Small intestine (tissue), 7 donors: ENCODE measurements at regions not wholly inside any gene's neighbourhood (a gene's known extent, or its start where the extent isn't known, plus 50 kb on each side); places are given as distances from the start of the nearest gene placed in this dataset.

Experiments used
- DNase-seq, 2 donors: peaks; one replicate each; pipeline versions ENCODE4 v3.0.0 to v3.0.0-alpha.2; 2013
- FAIRE-seq: peaks from 2 replicates; lab custom pipeline; 2012; peaks lifted over from hg19 to GRCh38; lab: Jason Lieb, UNC
- H3K27ac ChIP-seq, 3 donors: one replicate each; pipeline ENCODE4 v1.5.1; 2013; ENCODE audit warnings: low read length in 2 of 3, mild to moderate bottlenecking in 2 of 3, control low read depth in 1 of 3, inconsistent platforms in 1 of 3, low read depth in 1 of 3, moderate library complexity in 1 of 3
- H3K27me3 ChIP-seq, 3 donors: one replicate each; pipeline ENCODE4 v1.6.1; 2013; ENCODE audit warnings: low read length in 3 of 3, inconsistent platforms in 1 of 3; ENCODE audit not compliant: control insufficient read depth in 3 of 3, insufficient read depth in 3 of 3
- H3K36me3 ChIP-seq, 3 donors: one replicate each; pipeline ENCODE4 v1.6.1; 2013; ENCODE audit warnings: low read length in 3 of 3, inconsistent platforms in 1 of 3, low read depth in 1 of 3, mild to moderate bottlenecking in 1 of 3, moderate library complexity in 1 of 3; ENCODE audit not compliant: control insufficient read depth in 3 of 3, insufficient read depth in 2 of 3
- H3K4me1 ChIP-seq, 3 donors: one replicate each; pipeline ENCODE4 v1.6.1; 2013; ENCODE audit warnings: low read length in 2 of 3, inconsistent platforms in 1 of 3, low read depth in 1 of 3, mild to moderate bottlenecking in 1 of 3, moderate library complexity in 1 of 3; ENCODE audit not compliant: control insufficient read depth in 3 of 3, insufficient read depth in 2 of 3
- H3K4me3 ChIP-seq, 3 donors: one replicate each; pipeline ENCODE4 v1.5.1; 2013; ENCODE audit warnings: low read length in 3 of 3, control low read depth in 1 of 3, inconsistent platforms in 1 of 3, low read depth in 1 of 3, mild to moderate bottlenecking in 1 of 3, moderate library complexity in 1 of 3
- H3K9me3 ChIP-seq, 2 donors: one replicate each; pipeline ENCODE4 v1.6.1; 2013; ENCODE audit warnings: low read depth in 1 of 2, low read length in 1 of 2; ENCODE audit not compliant: control insufficient read depth in 2 of 2, insufficient read depth in 1 of 2
- WGBS, 3 donors: extraction: QIAGEN DNeasy Blood & Tissue Kit; methylation state at CpG; one replicate each; pipeline ENCODE4 v1.1.7; 2013; 5-methylcytosine and 5-hydroxymethylcytosine counted together
- donor health status: healthy with polysubstance abuse.
- donor health status: control.
- donor health status: control.
- donor health status: Bipolar disorder and iron deficiency.
- donor health status: healthy.

- no peak for DNase-seq
- Histone ChIP-seq H3K27ac (no peak overlapping the region), H3K9me3 (no peaks in the 10 kb centered on the region), H3K27me3 (no peaks in the 10 kb centered on the region), H3K4me1 (no peaks in the 10 kb centered on the region), H3K36me3 (no peaks in the 10 kb centered on the region), H3K4me3 (no peak overlapping the region)
- 43 to 63% (median 62%) methylated on average over 3 of the region's 3 CpGs for WGBS, 3 donors
- no peak for FAIRE-seq
These were observed 102.8 kb upstream of the MAP2 start for GRCh38 chr2:209321076-209321475.

DNA sequence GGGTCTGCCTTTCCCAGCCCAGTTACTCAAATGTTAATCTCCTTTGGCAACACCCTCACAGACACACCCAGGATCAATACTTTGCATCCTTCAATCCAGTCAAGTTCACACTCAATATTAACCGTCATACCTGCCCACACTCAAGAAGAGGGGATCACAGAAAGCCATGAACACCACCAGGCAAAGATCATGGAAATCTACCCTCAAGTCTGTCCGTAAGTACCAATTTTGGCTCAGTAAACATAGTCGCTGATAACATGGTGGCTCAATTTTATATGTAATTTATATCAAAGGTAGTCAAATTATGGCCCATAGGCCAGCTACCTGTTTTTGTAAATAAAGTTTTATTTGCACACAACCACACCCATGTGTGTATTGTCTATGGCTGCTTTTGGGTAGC lies 102.3 kb upstream of the MAP2 start:
- no peaks in the 10 kb centered on the region for H3K36me3 ChIP-seq
- WGBS, 3 donors = 82 to 86% (median 84%) methylated on average over 3 of the region's 3 CpGs
- DNase-seq = no peak
- no peak for FAIRE-seq
- no peak overlapping the region for H3K27ac ChIP-seq
- H3K9me3 ChIP-seq = no peaks in the 10 kb centered on the region
- H3K4me3 ChIP-seq = no peak overlapping the region
- no peaks in the 10 kb centered on the region for H3K4me1 ChIP-seq
- H3K27me3 ChIP-seq = no peaks in the 10 kb centered on the region

GRCh38 chr2:209322041-209322440 lies 101.8 kb upstream of the MAP2 start:
- Histone ChIP-seq H3K27me3 (no peaks in the 10 kb centered on the region), H3K27ac (no peak overlapping the region), H3K4me1 (no peaks in the 10 kb centered on the region), H3K9me3 (no peaks in the 10 kb centered on the region), H3K36me3 (no peaks in the 10 kb centered on the region), H3K4me3 (no peak overlapping the region)
- no peak for FAIRE-seq
- 25 to 58% (median 35%) methylated on average over 1 of the region's 1 CpG for WGBS, 3 donors
- DNase-seq = no peak

GRCh38 chr2:209322905-209323512 lies 100.8 kb upstream of the MAP2 start:
- DNase-seq (no peak), FAIRE-seq (no peak)
- WGBS, 3 donors = 60 to 71% (median 70%) methylated on average over 5 of the region's 5 CpGs
- Histone ChIP-seq H3K4me3 (no peak overlapping the region), H3K9me3 (no peaks in the 10 kb centered on the region), H3K27me3 (no peaks in the 10 kb centered on the region), H3K4me1 (no peaks in the 10 kb centered on the region), H3K36me3 (no peaks in the 10 kb centered on the region), H3K27ac (no peak overlapping the region)

- H3K36me3 ChIP-seq = no peaks in the 10 kb centered on the region
- no peak for DNase-seq
- FAIRE-seq = no peak
- H3K9me3 ChIP-seq = no peaks in the 10 kb centered on the region
- no peak overlapping the region for H3K27ac ChIP-seq
- no peaks in the 10 kb centered on the region for H3K27me3 ChIP-seq
- 52 to 72% (median 59%) methylated on average over 2 of the region's 2 CpGs for WGBS, 3 donors
- no peaks in the 10 kb centered on the region for H3K4me1 ChIP-seq
- H3K4me3 ChIP-seq = no peak overlapping the region
These were observed 100.1 kb upstream of the MAP2 start for GRCh38 chr2:209323738-209324137.

DNA sequence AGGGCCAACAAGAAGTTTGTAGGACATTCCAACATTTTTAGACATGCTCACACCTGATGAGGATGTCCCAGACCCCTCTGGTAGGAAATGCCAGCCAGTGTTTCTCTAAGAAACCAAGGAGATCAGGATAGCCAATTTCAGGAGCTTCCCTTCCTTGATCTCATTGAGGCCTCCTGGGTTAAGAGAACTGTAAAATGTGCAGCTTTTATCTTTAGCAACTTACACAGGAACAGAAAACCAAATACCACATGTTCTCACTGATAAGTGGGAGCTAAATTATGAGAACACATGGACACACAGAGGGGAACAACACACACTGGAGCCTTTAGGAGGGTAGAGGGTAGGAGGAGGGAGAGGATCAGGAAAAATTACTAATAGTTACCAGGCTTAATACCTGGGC lies 99.6 kb upstream of the MAP2 start:
- Histone ChIP-seq H3K4me3 (no peak overlapping the region), H3K27ac (no peak overlapping the region), H3K27me3 (no peaks in the 10 kb centered on the region), H3K36me3 (no peaks in the 10 kb centered on the region), H3K4me1 (no peaks in the 10 kb centered on the region), H3K9me3 (no peaks in the 10 kb centered on the region)
- FAIRE-seq (no peak), DNase-seq (no peak)

DNA sequence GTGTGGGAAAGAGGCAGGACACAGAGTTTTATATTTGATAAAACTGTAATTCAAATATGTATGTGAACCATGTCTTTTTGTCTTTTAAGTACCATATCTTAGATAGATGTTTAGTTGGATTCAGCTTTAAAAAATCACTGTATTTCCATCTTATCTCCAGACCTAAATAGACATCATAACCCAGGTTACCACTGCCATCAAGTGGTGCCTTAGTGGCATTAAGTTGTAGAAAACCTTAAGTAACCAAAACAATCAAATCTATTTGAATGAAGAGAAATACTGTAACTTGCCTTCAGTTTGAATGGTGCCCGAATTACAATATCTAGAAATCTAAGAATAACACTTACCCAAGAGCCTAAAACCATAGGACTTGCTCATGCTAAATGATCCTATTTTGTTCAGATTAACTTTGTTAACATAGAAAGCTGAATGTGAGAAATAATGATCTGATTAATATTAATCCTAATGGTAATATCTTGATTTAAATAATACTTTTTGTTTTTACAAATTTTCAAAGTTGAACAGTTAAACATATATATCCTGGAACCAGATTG lies 92.5 kb upstream of the MAP2 start:
- H3K4me1 ChIP-seq = peaks cover 0 to 4% (median 0%) of the 10 kb centered on the region in 3 donors
- H3K9me3 ChIP-seq = no peaks in the 10 kb centered on the region
- FAIRE-seq (no peak), DNase-seq (peak in 1 of 2 donors; percentile 3)
- 7 to 26% (median 13%) methylated on average over 1 of the region's 1 CpG for WGBS, 3 donors
- H3K36me3 ChIP-seq = no peaks in the 10 kb centered on the region
- H3K27ac ChIP-seq = no peak overlapping the region
- no peaks in the 10 kb centered on the region for H3K27me3 ChIP-seq
- H3K4me3 ChIP-seq = no peak overlapping the region

GRCh38 chr2:209334188-209335017 lies 89.4 kb upstream of the MAP2 start:
- H3K27me3 ChIP-seq = no peaks in the 10 kb centered on the region
- peaks cover 0 to 4% (median 0%) of the 10 kb centered on the region in 3 donors for H3K4me1 ChIP-seq
- WGBS, 3 donors = 9 to 11% (median 10%) methylated on average over 7 of the region's 7 CpGs
- no peaks in the 10 kb centered on the region for H3K36me3 ChIP-seq
- no peaks in the 10 kb centered on the region for H3K9me3 ChIP-seq
- H3K27ac ChIP-seq = no peak overlapping the region
- FAIRE-seq = no peak
- no peak overlapping the region for H3K4me3 ChIP-seq
- peak; percentile 43 to 55 for DNase-seq
